Iris pigment epithelial cell (primary cell): ENCODE measurements at regions not wholly inside any gene's neighbourhood (a gene's known extent, or its start where the extent isn't known, plus 50 kb on each side); places are given as distances from the start of the nearest gene placed in this dataset.
"Not testable (repeated sequence)": the region's sequence is repeated elsewhere in the genome, so short reads cannot be mapped to it uniquely, and the experiment has no call there.

ENCODE experiments used
- DNase-seq: peaks from one replicate; pipeline ENCODE4 v3.0.0-alpha.2; 2011; ENCODE audit warnings: low read depth

GRCh38 chr10:31187607-31188210 is 131.3 kb upstream of the ZEB1 start:
- no peak for DNase-seq

- DNase-seq = peak; percentile 67
Measured at GRCh38 chr10:31188792-31189406, 130.1 kb upstream of the ZEB1 start.

- no peak for DNase-seq
Measured at GRCh38 chr10:31190488-31190887, 128.5 kb upstream of the ZEB1 start.

- no peak for DNase-seq
Measured at GRCh38 chr10:31192475-31192874, 126.5 kb upstream of the ZEB1 start.

- peak; percentile 71 for DNase-seq
Measured at GRCh38 chr10:31194986-31195385, 124.0 kb upstream of the ZEB1 start.

GRCh38 chr10:31197886-31198285 is 121.1 kb upstream of the ZEB1 start:
- DNase-seq = no peak

GRCh38 chr10:31204090-31204489 is 114.9 kb upstream of the ZEB1 start:
- peak; percentile 57 for DNase-seq

GRCh38 chr10:31207636-31208035 is 111.4 kb upstream of the ZEB1 start:
- peak; percentile 3 for DNase-seq

GRCh38 chr10:31209478-31209877 is 109.5 kb upstream of the ZEB1 start:
- no peak for DNase-seq

GRCh38 chr10:31210190-31210589 is 108.8 kb upstream of the ZEB1 start:
- no peak for DNase-seq

GRCh38 chr10:31213959-31214358 is 105.1 kb upstream of the ZEB1 start:
- DNase-seq = peak; percentile 7

- no peak for DNase-seq
Measured at GRCh38 chr10:31215052-31215451, 104.0 kb upstream of the ZEB1 start.

- DNase-seq = no peak
Measured at GRCh38 chr10:31219306-31219705, 99.7 kb upstream of the ZEB1 start.

GRCh38 chr10:31228780-31229179 is 90.2 kb upstream of the ZEB1 start:
- DNase-seq = not testable (repeated sequence)

GRCh38 chr10:31239961-31240360 is 79.1 kb upstream of the ZEB1 start:
- DNase-seq = no peak

GRCh38 chr10:31242902-31243301 is 76.1 kb upstream of the ZEB1 start:
- DNase-seq = peak; percentile 93

GRCh38 chr10:31251118-31251517 is 67.9 kb upstream of the ZEB1 start:
- not testable (repeated sequence) for DNase-seq

GRCh38 chr10:31253237-31253636 is 65.8 kb upstream of the ZEB1 start:
- DNase-seq = no peak

- DNase-seq = peak; percentile 89
Measured at GRCh38 chr10:31261511-31262311, 57.3 kb upstream of the ZEB1 start.

GRCh38 chr10:31262672-31263071 is 56.3 kb upstream of the ZEB1 start:
- peak; percentile 73 for DNase-seq

GRCh38 chr10:31263903-31264302 is 55.1 kb upstream of the ZEB1 start:
- DNase-seq = peak; percentile 39

GRCh38 chr10:31268444-31269303 is 50.3 kb upstream of the ZEB1 start:
- no peak for DNase-seq
